ENCODE measurements at regions not wholly inside any gene's neighbourhood (a gene's known extent, or its start where the extent isn't known, plus 50 kb on each side); places are given as distances from the start of the nearest gene placed in this dataset.

GRCh38 chr12:111160350-111161241, 208.3 kb downstream of the PHETA1 start:
- Mint-ChIP-seq H3K27me3 (no peaks in the 10 kb centered on the region), H3K9me3 (no peaks in the 10 kb centered on the region), H3K36me3 (no peaks in the 10 kb centered on the region), H3K27ac (no peak overlapping the region), H3K4me3 (no peak overlapping the region), H3K4me1 (no peaks in the 10 kb centered on the region)
- no peak for DNase-seq

- H3K36me3 Mint-ChIP-seq: no peaks in the 10 kb centered on the region
- H3K9me3 Mint-ChIP-seq: no peaks in the 10 kb centered on the region
- no peak overlapping the region for H3K27ac Mint-ChIP-seq
- H3K4me1 Mint-ChIP-seq: no peaks in the 10 kb centered on the region
- H3K27me3 Mint-ChIP-seq: no peaks in the 10 kb centered on the region
- no peak overlapping the region for H3K4me3 Mint-ChIP-seq
- DNase-seq: no peak
Measured at GRCh38 chr12:111158992-111159391, 209.9 kb downstream of the PHETA1 start.

- Mint-ChIP-seq H3K4me1 (no peaks in the 10 kb centered on the region), H3K27ac (no peak overlapping the region), H3K36me3 (no peaks in the 10 kb centered on the region), H3K27me3 (no peaks in the 10 kb centered on the region), H3K4me3 (no peak overlapping the region), H3K9me3 (no peaks in the 10 kb centered on the region)
- DNase-seq: no peak
Measured at GRCh38 chr12:111157486-111157885, 211.4 kb downstream of the PHETA1 start.

- H3K36me3 Mint-ChIP-seq: no peaks in the 10 kb centered on the region
- H3K9me3 Mint-ChIP-seq: no peaks in the 10 kb centered on the region
- no peaks in the 10 kb centered on the region for H3K27me3 Mint-ChIP-seq
- DNase-seq: no peak
- H3K4me1 Mint-ChIP-seq: no peaks in the 10 kb centered on the region
- H3K27ac Mint-ChIP-seq: no peak overlapping the region
- H3K4me3 Mint-ChIP-seq: no peak overlapping the region
Measured at GRCh38 chr12:111156304-111156703, 212.6 kb downstream of the PHETA1 start.

- Mint-ChIP-seq H3K27ac (no peak overlapping the region), H3K9me3 (no peaks in the 10 kb centered on the region), H3K4me3 (no peak overlapping the region), H3K27me3 (no peaks in the 10 kb centered on the region), H3K4me1 (no peaks in the 10 kb centered on the region), H3K36me3 (no peaks in the 10 kb centered on the region)
- DNase-seq: no peak
Measured at GRCh38 chr12:111155521-111155920, 213.4 kb downstream of the PHETA1 start.

GRCh38 chr12:111155020-111155419, 213.9 kb downstream of the PHETA1 start:
- Mint-ChIP-seq H3K4me1 (no peaks in the 10 kb centered on the region), H3K36me3 (no peaks in the 10 kb centered on the region), H3K4me3 (no peak overlapping the region), H3K27me3 (no peaks in the 10 kb centered on the region), H3K27ac (no peak overlapping the region), H3K9me3 (no peaks in the 10 kb centered on the region)
- no peak for DNase-seq

GRCh38 chr12:111154147-111154834, 214.6 kb downstream of the PHETA1 start:
- no peaks in the 10 kb centered on the region for H3K27me3 Mint-ChIP-seq

GRCh38 chr12:111152561-111152960, 216.3 kb downstream of the PHETA1 start:
- no peak overlapping the region for H3K27ac Mint-ChIP-seq
- H3K9me3 Mint-ChIP-seq: peaks cover 3% of the 10 kb centered on the region
- no peak for DNase-seq
- no peak overlapping the region for H3K4me3 Mint-ChIP-seq
- no peaks in the 10 kb centered on the region for H3K36me3 Mint-ChIP-seq
- no peaks in the 10 kb centered on the region for H3K27me3 Mint-ChIP-seq
- H3K4me1 Mint-ChIP-seq: no peaks in the 10 kb centered on the region

More at GRCh38 chr12:111154147-111154834, 214.6 kb downstream of the PHETA1 start:
- Mint-ChIP-seq H3K27ac (no peak overlapping the region), H3K36me3 (no peaks in the 10 kb centered on the region), H3K4me1 (no peaks in the 10 kb centered on the region), H3K4me3 (no peak overlapping the region), H3K9me3 (no peaks in the 10 kb centered on the region)
- no peak for DNase-seq

- Mint-ChIP-seq H3K36me3 (no peaks in the 10 kb centered on the region), H3K27me3 (no peaks in the 10 kb centered on the region), H3K4me3 (no peak overlapping the region), H3K4me1 (no peaks in the 10 kb centered on the region), H3K9me3 (peaks cover 3% of the 10 kb centered on the region), H3K27ac (no peak overlapping the region)
- DNase-seq: no peak
Measured at GRCh38 chr12:111150921-111151840, 217.7 kb downstream of the PHETA1 start.

GRCh38 chr12:111150360-111150759, 218.5 kb downstream of the PHETA1 start:
- Mint-ChIP-seq H3K27me3 (no peaks in the 10 kb centered on the region), H3K9me3 (peaks cover 3% of the 10 kb centered on the region), H3K27ac (no peak overlapping the region), H3K36me3 (no peaks in the 10 kb centered on the region), H3K4me1 (no peaks in the 10 kb centered on the region), H3K4me3 (no peak overlapping the region)
- DNase-seq: no peak

- H3K9me3 Mint-ChIP-seq: peaks cover 3% of the 10 kb centered on the region
- DNase-seq: no peak
- H3K27me3 Mint-ChIP-seq: no peaks in the 10 kb centered on the region
- H3K4me1 Mint-ChIP-seq: no peaks in the 10 kb centered on the region
- H3K4me3 Mint-ChIP-seq: no peak overlapping the region
- no peak overlapping the region for H3K27ac Mint-ChIP-seq
- H3K36me3 Mint-ChIP-seq: no peaks in the 10 kb centered on the region
Measured at GRCh38 chr12:111149299-111149698, 219.6 kb downstream of the PHETA1 start.

GRCh38 chr12:111148005-111148404, 220.9 kb downstream of the PHETA1 start:
- H3K36me3 Mint-ChIP-seq: no peaks in the 10 kb centered on the region
- no peaks in the 10 kb centered on the region for H3K27me3 Mint-ChIP-seq
- no peaks in the 10 kb centered on the region for H3K4me1 Mint-ChIP-seq
- no peak overlapping the region for H3K4me3 Mint-ChIP-seq
- H3K9me3 Mint-ChIP-seq: peaks cover 3% of the 10 kb centered on the region
- H3K27ac Mint-ChIP-seq: no peak overlapping the region
- no peak for DNase-seq

GRCh38 chr12:111143271-111143670, 222.9 kb upstream of the MYL2 start:
- Mint-ChIP-seq H3K4me3 (no peak overlapping the region), H3K27ac (no peak overlapping the region), H3K36me3 (no peaks in the 10 kb centered on the region), H3K27me3 (no peaks in the 10 kb centered on the region), H3K9me3 (peaks cover 3% of the 10 kb centered on the region), H3K4me1 (no peaks in the 10 kb centered on the region)
- no peak for DNase-seq

GRCh38 chr12:111141205-111141604, 220.8 kb upstream of the MYL2 start:
- H3K27me3 Mint-ChIP-seq: no peaks in the 10 kb centered on the region
- no peaks in the 10 kb centered on the region for H3K4me1 Mint-ChIP-seq
- H3K9me3 Mint-ChIP-seq: no peaks in the 10 kb centered on the region
- H3K4me3 Mint-ChIP-seq: no peak overlapping the region
- H3K27ac Mint-ChIP-seq: no peak overlapping the region
- no peaks in the 10 kb centered on the region for H3K36me3 Mint-ChIP-seq
- DNase-seq: no peak

GRCh38 chr12:111138016-111138415, 217.6 kb upstream of the MYL2 start:
- H3K36me3 Mint-ChIP-seq: no peaks in the 10 kb centered on the region
- no peaks in the 10 kb centered on the region for H3K4me1 Mint-ChIP-seq
- no peak overlapping the region for H3K27ac Mint-ChIP-seq

More at GRCh38 chr12:111138016-111138415, 217.6 kb upstream of the MYL2 start:
- no peaks in the 10 kb centered on the region for H3K27me3 Mint-ChIP-seq
- no peak overlapping the region for H3K4me3 Mint-ChIP-seq
- H3K9me3 Mint-ChIP-seq: peaks cover 7% of the 10 kb centered on the region
- no peak for DNase-seq

All from activated naive CD8-positive, alpha-beta T cell treated with anti-CD3 and anti-CD28 coated beads for 36 hours (primary cell).